Nephron progenitor cell (in vitro differentiated cells): ENCODE measurements at regions not wholly inside any gene's neighbourhood (a gene's known extent, or its start where the extent isn't known, plus 50 kb on each side); places are given as distances from the start of the nearest gene placed in this dataset.

Experiments used
- DNase-seq: peaks from one replicate; pipeline ENCODE4 v3.0.0; 2021
- H3K27ac Mint-ChIP-seq: 2 replicates; pipeline ENCODE4 v1.8.0; 2021; ENCODE audit warnings: mild to moderate bottlenecking, moderate library complexity, mixed read lengths
- H3K27me3 Mint-ChIP-seq: 2 replicates; pipeline ENCODE4 v1.8.0; 2021; ENCODE audit warnings: mild to moderate bottlenecking, low read depth, mixed read lengths; ENCODE audit not compliant: poor library complexity
- H3K36me3 Mint-ChIP-seq: 2 replicates; pipeline ENCODE4 v1.8.0; 2021; ENCODE audit warnings: low read depth, mixed read lengths
- H3K4me1 Mint-ChIP-seq: 2 replicates; pipeline ENCODE4 v1.8.0; 2021; ENCODE audit warnings: mixed read lengths
- H3K4me3 Mint-ChIP-seq: 2 replicates; pipeline ENCODE4 v1.8.0; 2021; ENCODE audit warnings: mild to moderate bottlenecking, moderate library complexity, mixed read lengths
- H3K9me3 Mint-ChIP-seq: 2 replicates; pipeline ENCODE4 v1.8.0; 2021; ENCODE audit warnings: mild to moderate bottlenecking, moderate library complexity, mixed read lengths
- CTCF ChIP-seq: fragments of 200-600 bp; sonication (generic); IDR thresholded peaks from 2 replicates; pipeline ENCODE4 v1.5.0; 2021; ENCODE audit warnings: antibody characterized with exemption

- TF ChIP-seq CTCF, result no peak
- Mint-ChIP-seq H3K36me3 (peaks cover 22% of the 10 kb centered on the region), H3K27ac (no peak overlapping the region), H3K9me3 (no peaks in the 10 kb centered on the region), H3K27me3 (no peaks in the 10 kb centered on the region), H3K4me1 (peaks cover 19% of the 10 kb centered on the region), H3K4me3 (no peak overlapping the region)
- DNase-seq, result no peak
These were observed 190.3 kb downstream of the KLF12 start for GRCh38 chr13:73943965-73944233.

GRCh38 chr13:73943137-73943964, 190.9 kb downstream of the KLF12 start:
- Mint-ChIP-seq H3K36me3 (peaks cover 22% of the 10 kb centered on the region), H3K9me3 (no peaks in the 10 kb centered on the region), H3K4me3 (no peak overlapping the region), H3K27me3 (no peaks in the 10 kb centered on the region), H3K27ac (no peak overlapping the region), H3K4me1 (peaks cover 25% of the 10 kb centered on the region)
- TF ChIP-seq CTCF, result no peak
- no peak for DNase-seq

- DNase-seq, result no peak
- peaks cover 37% of the 10 kb centered on the region for H3K4me1 Mint-ChIP-seq
- H3K4me3 Mint-ChIP-seq, result no peak overlapping the region
- no peak overlapping the region for H3K27ac Mint-ChIP-seq
- peaks cover 22% of the 10 kb centered on the region for H3K36me3 Mint-ChIP-seq
- no peak for TF ChIP-seq CTCF
- H3K9me3 Mint-ChIP-seq, result no peaks in the 10 kb centered on the region
- no peaks in the 10 kb centered on the region for H3K27me3 Mint-ChIP-seq
These were observed 192.5 kb downstream of the KLF12 start for GRCh38 chr13:73941752-73942151.

GRCh38 chr13:73940098-73940497, 194.1 kb downstream of the KLF12 start:
- H3K9me3 Mint-ChIP-seq, result no peaks in the 10 kb centered on the region
- H3K27me3 Mint-ChIP-seq, result no peaks in the 10 kb centered on the region
- H3K27ac Mint-ChIP-seq, result no peak overlapping the region
- peaks cover 38% of the 10 kb centered on the region for H3K36me3 Mint-ChIP-seq
- TF ChIP-seq CTCF, result no peak
- DNase-seq, result no peak
- peaks cover 41% of the 10 kb centered on the region for H3K4me1 Mint-ChIP-seq
- no peak overlapping the region for H3K4me3 Mint-ChIP-seq

GRCh38 chr13:73939603-73940002, 194.6 kb downstream of the KLF12 start:
- H3K36me3 Mint-ChIP-seq, result peaks cover 38% of the 10 kb centered on the region
- no peak for TF ChIP-seq CTCF
- H3K27me3 Mint-ChIP-seq, result no peaks in the 10 kb centered on the region
- no peak overlapping the region for H3K4me3 Mint-ChIP-seq
- no peaks in the 10 kb centered on the region for H3K9me3 Mint-ChIP-seq
- peaks cover 43% of the 10 kb centered on the region for H3K4me1 Mint-ChIP-seq
- H3K27ac Mint-ChIP-seq, result no peak overlapping the region
- DNase-seq, result no peak

- H3K4me1 Mint-ChIP-seq, result peaks cover 45% of the 10 kb centered on the region
- no peak overlapping the region for H3K4me3 Mint-ChIP-seq
- no peak overlapping the region for H3K27ac Mint-ChIP-seq
- H3K27me3 Mint-ChIP-seq, result no peaks in the 10 kb centered on the region
- no peak for TF ChIP-seq CTCF
- peaks cover 38% of the 10 kb centered on the region for H3K36me3 Mint-ChIP-seq
- no peak for DNase-seq
- H3K9me3 Mint-ChIP-seq, result no peaks in the 10 kb centered on the region
These were observed 195.2 kb downstream of the KLF12 start for GRCh38 chr13:73939071-73939380.
